Lung (tissue), 11 donors: ENCODE measurements at regions not wholly inside any gene's neighbourhood (a gene's known extent, or its start where the extent isn't known, plus 50 kb on each side); places are given as distances from the start of the nearest gene placed in this dataset.
"Not testable (repeated sequence)": the region's sequence is repeated elsewhere in the genome, so short reads cannot be mapped to it uniquely, and the experiment has no call there.

Source experiments
- ATAC-seq: fragments of 200-7000 bp; cut with Tn5 transposase; one replicate; pipeline ENCODE4 v1.9.1; 2020; ENCODE audit warnings: moderate number of reproducible peaks; ENCODE audit not compliant: insufficient read depth, low FRiP score
- DNase-seq, 3 donors: peaks; one replicate each; pipeline ENCODE4 v3.0.0-alpha.2; 2013 to 2017
- H3K27ac ChIP-seq, 2 donors: one replicate each; pipeline ENCODE4 v1.5.1; 2013; ENCODE audit warnings: mild to moderate bottlenecking in 2 of 2, moderate library complexity in 2 of 2, control low read depth in 1 of 2, inconsistent platforms in 1 of 2, low read depth in 1 of 2, low read length in 1 of 2
- H3K27me3 ChIP-seq, 3 donors: one replicate each; pipeline ENCODE4 v1.5.1; 2013; ENCODE audit warnings: low read length in 2 of 3; ENCODE audit not compliant: control insufficient read depth in 3 of 3, insufficient read depth in 3 of 3
- H3K36me3 ChIP-seq, 4 donors: one replicate each; pipeline ENCODE4 v1.5.1; 2013; ENCODE audit warnings: low read length in 4 of 4, mild to moderate bottlenecking in 1 of 4, moderate library complexity in 1 of 4; ENCODE audit not compliant: control insufficient read depth in 4 of 4, insufficient read depth in 4 of 4
- H3K4me1 ChIP-seq, 5 donors: one replicate each; pipeline ENCODE4 v1.5.1; 2013; ENCODE audit warnings: low read length in 5 of 5, mild to moderate bottlenecking in 2 of 5, moderate library complexity in 1 of 5; ENCODE audit not compliant: control insufficient read depth in 5 of 5, insufficient read depth in 5 of 5
- H3K4me3 ChIP-seq: one replicate; pipeline ENCODE4 v1.5.1; 2013; ENCODE audit warnings: mild to moderate bottlenecking, control low read depth, moderate library complexity
- H3K9ac ChIP-seq, 2 donors: one replicate each; pipeline ENCODE4 v1.5.1; 2013; ENCODE audit warnings: low read length in 2 of 2, control low read depth in 1 of 2; ENCODE audit not compliant: insufficient read depth in 1 of 2
- H3K9me3 ChIP-seq, 4 donors: one replicate each; pipeline ENCODE4 v1.5.1; 2013; ENCODE audit warnings: low read length in 3 of 4, mild to moderate bottlenecking in 1 of 4, moderate library complexity in 1 of 4; ENCODE audit not compliant: control insufficient read depth in 4 of 4, insufficient read depth in 3 of 4
- CTCF ChIP-seq: IDR thresholded peaks from 2 replicates; pipeline ENCODE4 v1.5.1; 2012; ENCODE audit warnings: mild to moderate bottlenecking; ENCODE audit errors: control extremely low read depth, extremely low read depth
- WGBS, 2 donors: extraction: QIAGEN DNeasy Blood & Tissue Kit; methylation state at CpG; one replicate each; pipeline ENCODE4 v1.1.7; 2013; 5-methylcytosine and 5-hydroxymethylcytosine counted together
- donor health status: control.
- donor health status: control.
- donor health status: Bipolar disorder and iron deficiency.
- donor health status: healthy.
- donor health status: DM: yes; HTN: yes; CAD: no.

GRCh38 chr16:17964196-17964595, 372.3 kb downstream of the NPIPA8 start:
- WGBS, 2 donors: 69 to 79% methylated on average over 3 of the region's 3 CpGs
- no peak for TF ChIP-seq CTCF
- H3K4me1 ChIP-seq: peaks cover 0 to 4% (median 0%) of the 10 kb centered on the region in 5 donors
- no peaks in the 10 kb centered on the region for H3K36me3 ChIP-seq
- no peak overlapping the region for H3K9ac ChIP-seq
- H3K27me3 ChIP-seq: no peaks in the 10 kb centered on the region
- no peak overlapping the region for H3K27ac ChIP-seq
- ATAC-seq (no peak), DNase-seq (no peak)
- no peak overlapping the region for H3K4me3 ChIP-seq
- no peaks in the 10 kb centered on the region for H3K9me3 ChIP-seq

- Histone ChIP-seq H3K36me3 (no peaks in the 10 kb centered on the region), H3K9ac (no peak overlapping the region), H3K27me3 (no peaks in the 10 kb centered on the region), H3K4me3 (no peak overlapping the region), H3K27ac (no peak overlapping the region), H3K9me3 (no peaks in the 10 kb centered on the region), H3K4me1 (no peaks in the 10 kb centered on the region)
- DNase-seq (no peak), ATAC-seq (no peak)
- 72% methylated on average over 12 of the region's 12 CpGs for WGBS, 2 donors
- no peak for TF ChIP-seq CTCF
Observed at GRCh38 chr16:17963185-17963836, 373.2 kb downstream of the NPIPA8 start.

GRCh38 chr16:17962726-17963125, 373.8 kb downstream of the NPIPA8 start:
- no peak overlapping the region for H3K9ac ChIP-seq
- no peaks in the 10 kb centered on the region for H3K27me3 ChIP-seq
- H3K4me1 ChIP-seq: no peaks in the 10 kb centered on the region
- H3K4me3 ChIP-seq: no peak overlapping the region
- no peaks in the 10 kb centered on the region for H3K9me3 ChIP-seq
- WGBS, 2 donors: 79 to 88% methylated on average over 3 of the region's 3 CpGs
- TF ChIP-seq CTCF: no peak
- no peak for DNase-seq
- H3K36me3 ChIP-seq: no peaks in the 10 kb centered on the region
- no peak overlapping the region for H3K27ac ChIP-seq
- ATAC-seq: no peak

GRCh38 chr16:17961822-17962221, 374.7 kb downstream of the NPIPA8 start:
- H3K4me1 ChIP-seq, H3K36me3 ChIP-seq, H3K9me3 ChIP-seq, H3K27ac ChIP-seq, DNase-seq, H3K4me3 ChIP-seq, ATAC-seq, H3K27me3 ChIP-seq, H3K9ac ChIP-seq: not testable (repeated sequence)
- WGBS, 2 donors: 86 to 94% methylated on average over 8 of the region's 8 CpGs
